ENCODE measurements at regions not wholly inside any gene's neighbourhood (a gene's known extent, or its start where the extent isn't known, plus 50 kb on each side); places are given as distances from the start of the nearest gene placed in this dataset.

- no peak for TF ChIP-seq EZH2 (IDR thresholded peaks at IDR 0.05)
- no peak for TF ChIP-seq POLR2AphosphoS5 (IDR thresholded peaks at IDR 0.05; ENCODE audit: borderline replicate concordance, low read depth, low read length)
Measured at GRCh38 chr3:141421639-141422319, 53.5 kb downstream of the ZBTB38 start.
